ENCODE measurements at regions not wholly inside any gene's neighbourhood (a gene's known extent, or its start where the extent isn't known, plus 50 kb on each side); places are given as distances from the start of the nearest gene placed in this dataset.

DNA sequence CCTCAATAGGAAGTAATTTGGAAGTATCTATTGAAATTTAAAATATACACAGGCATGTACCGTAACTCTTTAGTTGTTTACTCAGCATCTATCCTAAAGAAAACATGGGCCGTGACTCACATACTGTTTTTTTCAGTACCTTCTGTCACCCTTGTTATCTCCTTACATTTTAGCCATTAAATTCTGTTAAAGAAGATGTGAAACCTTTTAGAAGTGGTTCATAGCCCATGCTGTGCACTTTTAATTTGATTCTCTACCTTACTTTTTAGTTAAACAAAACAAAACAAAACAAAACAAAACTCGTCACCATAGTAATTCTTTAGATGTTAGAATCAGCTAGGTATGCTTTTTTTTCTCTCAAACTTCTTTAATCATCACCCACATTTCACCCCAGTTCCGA lies 494.4 kb upstream of the RGS6 start:
- no peaks in the 10 kb centered on the region for H3K27me3 ChIP-seq (ENCODE audit: control insufficient read depth in 1 of 2, insufficient read depth in 2 of 2, low read length in 2 of 2)
- H3K9me3 ChIP-seq (ENCODE audit: control insufficient read depth in 1 of 2, insufficient read depth in 1 of 2, low read length in 2 of 2) = no peaks in the 10 kb centered on the region
- Mint-ChIP-seq H3K36me3 (ENCODE audit: low read depth) (peaks cover 16% of the 10 kb centered on the region), H3K9me3 (no peaks in the 10 kb centered on the region), H3K4me3 (no peak overlapping the region), H3K27ac (no peak overlapping the region), H3K27me3 (no peaks in the 10 kb centered on the region), H3K4me1 (ENCODE audit: low read depth) (peaks cover 22% of the 10 kb centered on the region)
- peak; percentile 32 for ATAC-seq (ENCODE audit: poor library complexity)
- no peak overlapping the region for H3K27ac ChIP-seq (ENCODE audit: low read depth in 1 of 2, low read length in 2 of 2)
- peak in 2 of 14 experiments; percentile 3 to 9 for DNase-seq
- ChIA-PET CTCF (no interaction called here), POLR2A (no interaction called here)
- no peak overlapping the region for H3K4me3 ChIP-seq (ENCODE audit: low read length)
- intact Hi-C loops (cut with DNase I, micrococcal nuclease) = no loop called here
- peaks cover 7% of the 10 kb centered on the region for H3K4me1 ChIP-seq (ENCODE audit: insufficient read depth, low read length)
- TF ChIP-seq, protein P1, sequence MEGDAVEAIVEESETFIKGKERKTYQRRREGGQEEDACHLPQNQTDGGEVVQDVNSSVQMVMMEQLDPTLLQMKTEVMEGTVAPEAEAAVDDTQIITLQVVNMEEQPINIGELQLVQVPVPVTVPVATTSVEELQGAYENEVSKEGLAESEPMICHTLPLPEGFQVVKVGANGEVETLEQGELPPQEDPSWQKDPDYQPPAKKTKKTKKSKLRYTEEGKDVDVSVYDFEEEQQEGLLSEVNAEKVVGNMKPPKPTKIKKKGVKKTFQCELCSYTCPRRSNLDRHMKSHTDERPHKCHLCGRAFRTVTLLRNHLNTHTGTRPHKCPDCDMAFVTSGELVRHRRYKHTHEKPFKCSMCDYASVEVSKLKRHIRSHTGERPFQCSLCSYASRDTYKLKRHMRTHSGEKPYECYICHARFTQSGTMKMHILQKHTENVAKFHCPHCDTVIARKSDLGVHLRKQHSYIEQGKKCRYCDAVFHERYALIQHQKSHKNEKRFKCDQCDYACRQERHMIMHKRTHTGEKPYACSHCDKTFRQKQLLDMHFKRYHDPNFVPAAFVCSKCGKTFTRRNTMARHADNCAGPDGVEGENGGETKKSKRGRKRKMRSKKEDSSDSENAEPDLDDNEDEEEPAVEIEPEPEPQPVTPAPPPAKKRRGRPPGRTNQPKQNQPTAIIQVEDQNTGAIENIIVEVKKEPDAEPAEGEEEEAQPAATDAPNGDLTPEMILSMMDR (IDR thresholded peaks at IDR 0.05) = no peak
- no peaks in the 10 kb centered on the region for H3K36me3 ChIP-seq (ENCODE audit: insufficient read depth, low read length)

DNA sequence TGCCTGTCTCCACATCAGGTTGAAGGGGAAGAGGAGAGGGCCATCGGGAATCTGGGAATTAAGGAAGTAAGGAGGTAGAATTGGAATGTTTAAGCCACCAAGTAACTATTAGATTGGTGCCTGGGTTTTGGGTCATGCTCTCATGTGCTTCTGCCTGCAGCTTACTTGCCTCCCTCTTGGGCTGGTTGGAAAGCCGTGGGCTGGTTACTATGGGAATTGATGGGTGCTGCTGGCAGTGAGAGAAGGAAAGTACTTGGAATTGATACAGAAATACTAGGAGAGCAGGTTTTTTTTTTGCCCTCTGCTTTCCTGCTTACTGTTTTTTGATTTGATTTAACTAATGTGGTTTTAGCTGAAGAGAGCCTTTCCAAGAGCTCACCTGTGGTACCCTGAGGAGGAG lies 493.5 kb upstream of the RGS6 start:
- POLR2A ChIA-PET = no interaction called here
- peaks cover 12% of the 10 kb centered on the region for H3K36me3 Mint-ChIP-seq (ENCODE audit: low read depth)
- ATAC-seq (ENCODE audit: poor library complexity) = no peak
- no peak overlapping the region for H3K4me3 ChIP-seq (ENCODE audit: low read length)
- peaks cover 16% of the 10 kb centered on the region for H3K4me1 Mint-ChIP-seq (ENCODE audit: low read depth)
- DNase-seq = no peak
- H3K27me3 ChIP-seq (ENCODE audit: control insufficient read depth in 1 of 2, insufficient read depth in 2 of 2, low read length in 2 of 2) = no peaks in the 10 kb centered on the region
- intact Hi-C loops (cut with DNase I, micrococcal nuclease) = no loop called here
- TF ChIP-seq, protein P1 (IDR thresholded peaks at IDR 0.05) = no peak
- no peaks in the 10 kb centered on the region for H3K27me3 Mint-ChIP-seq
- H3K9me3 ChIP-seq (ENCODE audit: control insufficient read depth in 1 of 2, insufficient read depth in 1 of 2, low read length in 2 of 2) = no peaks in the 10 kb centered on the region
- H3K4me1 ChIP-seq (ENCODE audit: insufficient read depth, low read length) = peaks cover 7% of the 10 kb centered on the region
- no peak overlapping the region for H3K4me3 Mint-ChIP-seq
- no peak overlapping the region for H3K27ac ChIP-seq (ENCODE audit: low read depth in 1 of 2, low read length in 2 of 2)
- no peaks in the 10 kb centered on the region for H3K36me3 ChIP-seq (ENCODE audit: insufficient read depth, low read length)
- H3K27ac Mint-ChIP-seq = no peak overlapping the region
- CTCF ChIA-PET = no interaction called here
- H3K9me3 Mint-ChIP-seq = no peaks in the 10 kb centered on the region

DNA sequence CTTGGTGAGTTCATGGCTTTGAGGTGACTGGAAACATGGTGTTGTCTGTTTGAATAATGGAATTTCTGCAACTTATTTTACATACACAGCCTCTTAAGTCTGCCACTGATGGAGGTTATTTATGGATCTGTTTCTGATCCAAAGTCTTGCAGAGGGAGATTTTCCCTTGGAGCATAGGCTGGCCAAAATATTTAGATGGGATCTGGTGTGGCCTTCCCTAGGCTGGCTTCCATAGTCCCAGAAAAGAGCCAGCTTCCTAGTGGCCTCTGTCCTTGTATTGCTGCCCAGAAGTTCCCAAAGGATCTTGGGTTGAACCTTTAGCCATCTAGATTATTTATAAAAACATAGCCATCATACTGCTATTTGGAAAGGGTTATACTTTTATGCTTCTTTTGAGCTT lies 491.1 kb upstream of the RGS6 start:
- Mint-ChIP-seq H3K9me3 (no peaks in the 10 kb centered on the region), H3K27ac (no peak overlapping the region), H3K4me3 (no peak overlapping the region), H3K36me3 (ENCODE audit: low read depth) (no peaks in the 10 kb centered on the region), H3K27me3 (no peaks in the 10 kb centered on the region), H3K4me1 (ENCODE audit: low read depth) (peaks cover 16% of the 10 kb centered on the region)
- Histone ChIP-seq H3K27ac (ENCODE audit: low read depth in 1 of 2, low read length in 2 of 2) (no peak overlapping the region), H3K4me1 (ENCODE audit: insufficient read depth, low read length) (peaks cover 7% of the 10 kb centered on the region), H3K9me3 (ENCODE audit: control insufficient read depth in 1 of 2, insufficient read depth in 1 of 2, low read length in 2 of 2) (no peaks in the 10 kb centered on the region), H3K4me3 (ENCODE audit: low read length) (no peak overlapping the region), H3K36me3 (ENCODE audit: insufficient read depth, low read length) (no peaks in the 10 kb centered on the region), H3K27me3 (ENCODE audit: control insufficient read depth in 1 of 2, insufficient read depth in 2 of 2, low read length in 2 of 2) (no peaks in the 10 kb centered on the region)
- ChIA-PET CTCF (no interaction called here), POLR2A (no interaction called here)
- DNase-seq = no peak
- TF ChIP-seq, protein P1 (IDR thresholded peaks at IDR 0.05) = no peak
- ATAC-seq (ENCODE audit: poor library complexity) = no peak
- intact Hi-C loops (cut with DNase I, micrococcal nuclease) = no loop called here
